OCI-LY7 (cell line): ENCODE measurements at regions not wholly inside any gene's neighbourhood (a gene's known extent, or its start where the extent isn't known, plus 50 kb on each side); places are given as distances from the start of the nearest gene placed in this dataset.

Source experiments
- BruUV-seq: library from RNA; stranded (reverse); fragments of 400-500 nt; replicated peaks from 2 replicates; lab custom pipeline; 2021; lab: Mats Ljungman, UMichigan
- CTCF ChIA-PET: fragments of 300-600 bp; sonication (Branson Sonifier 250); formaldehyde crosslinking; loops from one replicate; lab custom pipeline; 2022; ENCODE audit warnings: antibody characterized with exemption; ENCODE audit not compliant: unreplicated experiment; lab: Charles Lee
- POLR2A ChIA-PET: fragments of 300-600 bp; sonication (Branson Sonifier 250); formaldehyde crosslinking; loops from one replicate; lab custom pipeline; 2022; ENCODE audit warnings: antibody characterized with exemption; lab: Charles Lee
- DNase-seq: peaks from one replicate; pipeline ENCODE4 v3.0.0-alpha.2; 2015; ENCODE audit warnings: low spot score
- H2AFZ ChIP-seq: fragments of 200-600 bp; sonication (generic), shearing (Covaris generic); 2 replicates; pipeline ENCODE4 v1.6.1; 2014; ENCODE audit warnings: mild to moderate bottlenecking, antibody characterized with exemption, low read length, moderate library complexity
- H3K27ac ChIP-seq: fragments of 200-600 bp; sonication (generic); 2 replicates; pipeline ENCODE4 v1.5.1; 2014; ENCODE audit warnings: mixed run types, low read depth, mild to moderate bottlenecking, moderate library complexity, low read length, inconsistent platforms; ENCODE audit not compliant: poor library complexity, severe bottlenecking
- H3K36me3 ChIP-seq: fragments of 200-600 bp; sonication (generic); 2 replicates; pipeline ENCODE4 v1.6.1; 2014; ENCODE audit warnings: mild to moderate bottlenecking, antibody characterized with exemption, low read length, moderate library complexity, mixed read lengths; ENCODE audit not compliant: insufficient read depth
- H3K4me1 ChIP-seq: fragments of 200-600 bp; sonication (generic); 2 replicates; pipeline ENCODE4 v1.5.1; 2014; ENCODE audit warnings: mild to moderate bottlenecking, low read length; ENCODE audit not compliant: insufficient read depth, poor library complexity, severe bottlenecking
- H3K4me2 ChIP-seq: fragments of 200-600 bp; sonication (generic); 2 replicates; pipeline ENCODE4 v1.6.1; 2014; ENCODE audit warnings: mild to moderate bottlenecking, low read length
- H3K4me3 ChIP-seq: fragments of 200-600 bp; sonication (generic); 2 replicates; pipeline ENCODE4 v1.5.1; 2014; ENCODE audit warnings: mild to moderate bottlenecking, low read depth, low read length; ENCODE audit not compliant: poor library complexity, severe bottlenecking
- H3K79me2 ChIP-seq: fragments of 200-600 bp; sonication (generic); 2 replicates; pipeline ENCODE4 v1.6.1; 2016; ENCODE audit warnings: low read depth, mild to moderate bottlenecking, low read length, moderate library complexity, mixed read lengths; ENCODE audit not compliant: insufficient read depth
- H3K9me2 ChIP-seq: fragments of 200-600 bp; sonication (generic); 2 replicates; pipeline ENCODE4 v1.6.1; 2016; ENCODE audit warnings: mild to moderate bottlenecking, low read length, mixed read lengths; ENCODE audit not compliant: insufficient read depth
- H3K9me3 ChIP-seq: fragments of 200-600 bp; sonication (generic); 2 replicates; pipeline ENCODE4 v1.6.1; 2014; ENCODE audit warnings: mild to moderate bottlenecking, mixed run types, low read length, mixed read lengths
- H4K20me1 ChIP-seq: fragments of 200-600 bp; sonication (generic); 2 replicates; pipeline ENCODE4 v1.6.1; 2014; ENCODE audit warnings: mild to moderate bottlenecking, antibody characterized with exemption, low read length, moderate library complexity, mixed read lengths; ENCODE audit not compliant: insufficient read depth
- CTCF ChIP-seq: fragments of 200-600 bp; sonication (generic); conservative IDR thresholded peaks from 2 replicates; pipeline ENCODE4 v1.5.1; 2014; ENCODE audit warnings: mild to moderate bottlenecking, antibody characterized with exemption, low read length, moderate library complexity, mixed read lengths
- EZH2phosphoT487 ChIP-seq: fragments of 200-600 bp; sonication (generic); IDR thresholded peaks from 2 replicates; pipeline ENCODE4 v1.6.1; 2018; ENCODE audit warnings: low read depth, borderline replicate concordance, mild to moderate bottlenecking, mixed run types, antibody characterized with exemption, low read length, moderate library complexity, mixed read lengths
- intact Hi-C: fragments of 100-400 bp; cut with micrococcal nuclease; formaldehyde crosslinking; loops from one replicate; pipeline ENCODE4 v1.10.0; 2022; ENCODE audit not compliant: unreplicated experiment

GRCh38 chr20:22449188-22449973, 135.0 kb downstream of the FOXA2 start:
- Histone ChIP-seq H4K20me1 (no peaks in the 10 kb centered on the region), H3K4me3 (no peak overlapping the region), H3K27ac (no peak overlapping the region), H3K9me3 (no peaks in the 10 kb centered on the region), H3K4me1 (no peaks in the 10 kb centered on the region), H3K79me2 (no peaks in the 10 kb centered on the region), H3K4me2 (no peak overlapping the region), H2AFZ (no peak overlapping the region), H3K36me3 (no peaks in the 10 kb centered on the region), H3K9me2 (no peaks in the 10 kb centered on the region)
- CTCF ChIA-PET = no interaction called here
- TF ChIP-seq EZH2phosphoT487 (no peak), CTCF (no peak)
- BruUV-seq = no TSS peak
- POLR2A ChIA-PET = no interaction called here
- intact Hi-C loops = no loop called here
- no peak for DNase-seq

GRCh38 chr20:22447447-22447778, 137.0 kb downstream of the FOXA2 start:
- intact Hi-C loops = no loop called here
- ChIA-PET CTCF (no interaction called here), POLR2A (no interaction called here)
- Histone ChIP-seq H3K9me3 (no peaks in the 10 kb centered on the region), H3K9me2 (no peaks in the 10 kb centered on the region), H3K4me3 (no peak overlapping the region), H3K27ac (no peak overlapping the region), H3K36me3 (no peaks in the 10 kb centered on the region), H4K20me1 (no peaks in the 10 kb centered on the region), H3K4me2 (no peak overlapping the region), H2AFZ (no peak overlapping the region), H3K79me2 (no peaks in the 10 kb centered on the region), H3K4me1 (no peaks in the 10 kb centered on the region)
- no peak for DNase-seq
- TF ChIP-seq CTCF (no peak), EZH2phosphoT487 (no peak)
- BruUV-seq = no TSS peak

DNA sequence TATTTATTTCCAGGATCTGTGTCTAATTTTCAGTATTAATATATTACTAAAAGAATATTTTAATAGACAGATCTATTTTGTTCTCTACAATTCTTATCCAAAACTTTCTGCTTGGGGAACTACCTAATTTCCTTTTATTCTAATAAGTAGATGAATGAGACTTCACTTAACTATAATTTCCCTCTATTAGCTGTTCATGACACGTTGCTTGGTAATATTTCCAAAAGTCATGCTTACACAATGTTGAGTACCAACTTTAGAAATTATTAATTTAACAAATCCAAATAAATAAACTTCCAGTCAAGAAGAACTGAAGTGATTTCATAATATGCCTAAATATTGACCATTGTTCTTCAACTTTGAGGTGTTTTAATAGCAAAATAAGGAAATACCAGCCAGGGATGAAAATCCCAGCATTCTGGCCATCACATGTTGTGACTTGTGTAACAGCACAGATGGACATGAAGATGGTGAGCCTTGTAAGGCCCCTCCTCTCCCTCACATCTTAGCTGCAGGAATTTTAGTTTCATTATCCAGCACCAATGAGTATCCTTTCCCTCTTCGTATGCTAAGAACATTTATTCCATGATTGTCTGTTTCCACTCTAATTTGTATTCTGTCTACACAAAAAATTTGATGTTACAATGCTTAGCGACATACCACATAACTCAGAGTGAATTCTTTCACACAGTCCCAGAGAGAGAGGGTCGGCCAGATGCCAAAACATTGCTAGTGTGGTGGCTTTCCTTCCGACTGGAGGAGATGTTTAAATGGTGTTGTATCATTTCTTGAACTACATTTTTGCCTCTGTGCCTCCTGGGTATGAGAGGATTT, 137.5 kb downstream of the FOXA2 start:
- Histone ChIP-seq H3K4me1 (no peaks in the 10 kb centered on the region), H3K9me2 (no peaks in the 10 kb centered on the region), H2AFZ (no peak overlapping the region), H3K4me2 (no peak overlapping the region), H3K4me3 (no peak overlapping the region), H3K27ac (no peak overlapping the region), H3K79me2 (no peaks in the 10 kb centered on the region), H3K9me3 (no peaks in the 10 kb centered on the region), H3K36me3 (no peaks in the 10 kb centered on the region), H4K20me1 (no peaks in the 10 kb centered on the region)
- DNase-seq = no peak
- ChIA-PET POLR2A (no interaction called here), CTCF (no interaction called here)
- no TSS peak for BruUV-seq
- intact Hi-C loops = no loop called here
- TF ChIP-seq CTCF (no peak), EZH2phosphoT487 (no peak)
